ENCODE measurements at regions not wholly inside any gene's neighbourhood (a gene's known extent, or its start where the extent isn't known, plus 50 kb on each side); places are given as distances from the start of the nearest gene placed in this dataset.

GRCh38 chr2:182593394-182593975, 122.6 kb upstream of the DNAJC10 start:
- TF ChIP-seq CTCF (conservative IDR thresholded peaks at IDR 0.05; ENCODE audit: control insufficient read depth, insufficient read depth, low read depth, low read length): no peak
- peak; percentile 92 for DNase-seq (ENCODE audit: low read depth)
- no peak overlapping the region for H3K4me3 ChIP-seq (ENCODE audit: control insufficient read depth, low read depth, low read length)

DNA sequence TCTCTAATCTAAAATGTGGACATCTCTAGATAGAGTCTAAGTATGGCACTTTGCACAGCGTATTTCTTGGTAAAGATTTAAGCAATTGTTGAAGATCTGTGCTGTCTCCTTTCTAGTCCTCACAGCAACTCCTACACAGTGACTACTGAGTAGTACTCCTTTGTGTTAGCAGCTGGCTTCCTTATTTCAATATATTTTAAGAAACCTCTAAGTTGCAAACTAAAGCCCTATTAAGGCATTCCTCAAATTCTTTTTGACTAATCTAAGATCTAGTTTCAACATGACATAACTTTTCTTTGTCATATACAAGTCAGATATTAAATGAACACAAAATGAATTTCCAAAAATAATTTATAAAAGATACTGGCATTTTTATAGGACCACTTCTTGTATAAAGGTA, 121.8 kb upstream of the DNAJC10 start:
- no peak overlapping the region for H3K4me3 ChIP-seq (ENCODE audit: control insufficient read depth, low read depth, low read length)
- no peak for TF ChIP-seq CTCF (conservative IDR thresholded peaks at IDR 0.05; ENCODE audit: control insufficient read depth, insufficient read depth, low read depth, low read length)
- peak; percentile 48 for DNase-seq (ENCODE audit: low read depth)

- no peak for TF ChIP-seq CTCF (conservative IDR thresholded peaks at IDR 0.05; ENCODE audit: control insufficient read depth, insufficient read depth, low read depth, low read length)
- DNase-seq (ENCODE audit: low read depth): no peak
- H3K4me3 ChIP-seq (ENCODE audit: control insufficient read depth, low read depth, low read length): no peak overlapping the region
These were observed 120.4 kb upstream of the DNAJC10 start for GRCh38 chr2:182595650-182596049.

GRCh38 chr2:182597570-182598295, 118.3 kb upstream of the DNAJC10 start:
- TF ChIP-seq CTCF (conservative IDR thresholded peaks at IDR 0.05; ENCODE audit: control insufficient read depth, insufficient read depth, low read depth, low read length): no peak
- DNase-seq (ENCODE audit: low read depth): peak; percentile 58
- no peak overlapping the region for H3K4me3 ChIP-seq (ENCODE audit: control insufficient read depth, low read depth, low read length)

- H3K4me3 ChIP-seq (ENCODE audit: control insufficient read depth, low read depth, low read length): no peak overlapping the region
- TF ChIP-seq CTCF (conservative IDR thresholded peaks at IDR 0.05; ENCODE audit: control insufficient read depth, insufficient read depth, low read depth, low read length): no peak
- DNase-seq (ENCODE audit: low read depth): no peak
These were observed 117.4 kb upstream of the DNAJC10 start for GRCh38 chr2:182598626-182599025.

DNA sequence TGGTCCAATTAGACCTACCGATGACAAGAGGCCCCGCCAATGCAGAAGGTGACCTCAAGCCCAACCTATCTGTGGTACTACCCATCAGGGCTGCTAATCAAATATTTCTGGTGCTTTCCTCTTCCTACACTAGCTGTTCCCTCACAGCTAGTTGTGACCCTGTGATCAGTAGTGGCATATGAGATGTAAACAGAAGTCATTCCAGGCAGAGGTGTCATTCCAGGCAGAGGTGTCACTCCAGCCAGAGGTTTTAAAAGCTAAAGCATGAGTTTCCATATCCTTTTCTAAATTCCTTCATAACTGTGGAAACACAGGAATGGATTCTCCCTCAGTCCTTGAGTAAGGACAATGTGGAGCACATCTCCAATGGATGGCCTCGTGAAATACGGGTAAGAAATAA, 110.9 kb upstream of the DNAJC10 start:
- no peak overlapping the region for H3K4me3 ChIP-seq (ENCODE audit: control insufficient read depth, low read depth, low read length)
- no peak for TF ChIP-seq CTCF (conservative IDR thresholded peaks at IDR 0.05; ENCODE audit: control insufficient read depth, insufficient read depth, low read depth, low read length)
- DNase-seq (ENCODE audit: low read depth): no peak

Data from fibroblast of mammary gland (primary cell).